ENCODE measurements at regions not wholly inside any gene's neighbourhood (a gene's known extent, or its start where the extent isn't known, plus 50 kb on each side); places are given as distances from the start of the nearest gene placed in this dataset.

DNA sequence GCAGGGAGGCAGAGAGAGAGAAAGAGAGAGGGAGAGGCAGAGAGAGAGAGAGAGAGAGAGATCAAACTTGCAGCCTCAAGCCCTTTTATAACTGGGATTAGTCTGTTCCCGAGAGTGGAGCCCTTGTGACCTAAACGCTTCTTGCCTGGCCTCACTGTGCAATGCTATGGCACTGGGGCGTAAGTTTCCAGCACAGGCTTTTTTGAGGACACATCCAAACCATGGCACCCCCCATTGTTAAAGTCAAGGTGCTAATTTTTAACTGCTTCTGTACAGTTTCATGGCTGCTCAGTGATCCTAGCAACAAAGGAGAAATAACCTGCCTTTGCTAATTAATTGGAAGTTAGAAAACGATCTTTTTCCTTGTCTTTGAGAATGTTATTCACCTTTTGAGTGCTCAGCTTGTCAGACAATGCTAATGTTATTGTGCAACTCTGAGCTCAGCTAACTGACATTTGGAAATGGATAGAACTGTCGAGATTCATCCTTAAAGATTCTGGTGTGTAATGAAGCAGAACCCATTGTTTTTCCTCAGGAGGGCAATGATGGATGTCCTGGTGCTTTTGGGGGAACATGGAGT lies 268.4 kb downstream of the GLRX3 start:
- TF ChIP-seq, protein P1, sequence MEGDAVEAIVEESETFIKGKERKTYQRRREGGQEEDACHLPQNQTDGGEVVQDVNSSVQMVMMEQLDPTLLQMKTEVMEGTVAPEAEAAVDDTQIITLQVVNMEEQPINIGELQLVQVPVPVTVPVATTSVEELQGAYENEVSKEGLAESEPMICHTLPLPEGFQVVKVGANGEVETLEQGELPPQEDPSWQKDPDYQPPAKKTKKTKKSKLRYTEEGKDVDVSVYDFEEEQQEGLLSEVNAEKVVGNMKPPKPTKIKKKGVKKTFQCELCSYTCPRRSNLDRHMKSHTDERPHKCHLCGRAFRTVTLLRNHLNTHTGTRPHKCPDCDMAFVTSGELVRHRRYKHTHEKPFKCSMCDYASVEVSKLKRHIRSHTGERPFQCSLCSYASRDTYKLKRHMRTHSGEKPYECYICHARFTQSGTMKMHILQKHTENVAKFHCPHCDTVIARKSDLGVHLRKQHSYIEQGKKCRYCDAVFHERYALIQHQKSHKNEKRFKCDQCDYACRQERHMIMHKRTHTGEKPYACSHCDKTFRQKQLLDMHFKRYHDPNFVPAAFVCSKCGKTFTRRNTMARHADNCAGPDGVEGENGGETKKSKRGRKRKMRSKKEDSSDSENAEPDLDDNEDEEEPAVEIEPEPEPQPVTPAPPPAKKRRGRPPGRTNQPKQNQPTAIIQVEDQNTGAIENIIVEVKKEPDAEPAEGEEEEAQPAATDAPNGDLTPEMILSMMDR (conservative IDR thresholded peaks at IDR 0.05; ENCODE audit: low read depth, low read length), result no peak
- no peak for DNase-seq (ENCODE audit: low read depth)
- H3K4me3 ChIP-seq (ENCODE audit: low read depth, low read length), result no peak overlapping the region

DNA sequence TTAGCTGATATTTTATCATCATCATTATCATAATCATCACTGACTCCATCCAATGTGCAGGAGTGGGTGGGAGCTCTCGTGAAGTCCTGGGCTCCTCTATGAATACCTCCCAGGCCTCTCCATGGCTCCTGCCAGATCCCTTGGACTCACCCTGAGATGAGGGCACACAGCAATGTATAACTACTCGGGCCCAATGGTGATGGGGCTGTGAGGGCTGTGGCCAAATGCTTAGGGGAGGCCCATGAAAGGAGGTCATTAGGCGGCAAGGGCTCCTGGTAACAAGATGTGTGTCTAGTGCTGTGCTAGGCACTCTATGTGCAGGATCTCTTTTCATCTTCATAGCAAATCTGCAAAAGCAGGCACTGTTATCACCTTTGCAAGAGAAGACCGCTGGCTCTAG lies 270.9 kb downstream of the GLRX3 start:
- TF ChIP-seq, protein P1 (conservative IDR thresholded peaks at IDR 0.05; ENCODE audit: low read depth, low read length), result no peak
- H3K4me3 ChIP-seq (ENCODE audit: low read depth, low read length), result no peak overlapping the region
- no peak for DNase-seq (ENCODE audit: low read depth)

DNA sequence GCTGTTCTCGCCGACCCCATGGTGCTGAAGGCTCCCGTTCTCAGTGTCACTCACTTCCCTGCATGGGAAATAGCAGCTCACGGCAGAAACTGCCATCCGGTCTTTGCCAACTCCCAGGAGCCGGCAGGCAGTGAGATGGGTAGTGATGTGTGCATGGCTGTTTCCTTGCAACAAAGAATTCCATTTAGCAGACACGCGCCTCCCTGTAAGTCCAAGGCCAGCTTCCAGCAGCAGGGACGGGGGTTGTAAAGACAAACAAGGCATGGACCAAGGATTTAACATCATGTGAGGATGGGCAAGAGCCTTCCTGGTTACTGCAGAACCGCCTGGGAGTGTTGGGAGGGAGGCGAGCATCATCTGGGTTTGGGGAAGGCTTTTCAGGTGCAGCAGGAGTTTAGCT lies 273.1 kb downstream of the GLRX3 start:
- DNase-seq (ENCODE audit: low read depth), result no peak
- H3K4me3 ChIP-seq (ENCODE audit: low read depth, low read length), result no peak overlapping the region
- TF ChIP-seq, protein P1 (conservative IDR thresholded peaks at IDR 0.05; ENCODE audit: low read depth, low read length), result no peak

DNA sequence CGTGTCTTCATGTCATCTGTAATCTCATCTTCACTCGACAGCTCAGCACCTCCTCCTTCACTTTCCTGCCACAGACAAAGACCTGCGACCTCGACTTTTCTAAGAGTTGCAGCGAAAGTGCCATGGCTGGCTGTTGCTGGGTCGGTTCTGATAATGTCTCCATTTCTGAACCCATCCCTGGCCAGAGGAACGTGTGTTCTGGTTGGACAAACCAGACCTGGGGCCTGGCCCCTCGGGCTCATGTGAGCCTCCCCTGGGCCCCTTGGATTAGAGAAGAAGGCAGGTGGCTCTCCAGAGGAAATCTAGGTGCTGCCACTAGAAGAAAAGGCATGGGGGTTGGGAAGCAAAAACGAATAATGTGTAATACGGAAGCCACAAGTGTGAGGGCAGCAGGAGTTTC lies 273.7 kb downstream of the GLRX3 start:
- TF ChIP-seq, protein P1 (conservative IDR thresholded peaks at IDR 0.05; ENCODE audit: low read depth, low read length), result no peak
- no peak for DNase-seq (ENCODE audit: low read depth)
- H3K4me3 ChIP-seq (ENCODE audit: low read depth, low read length), result no peak overlapping the region

DNA sequence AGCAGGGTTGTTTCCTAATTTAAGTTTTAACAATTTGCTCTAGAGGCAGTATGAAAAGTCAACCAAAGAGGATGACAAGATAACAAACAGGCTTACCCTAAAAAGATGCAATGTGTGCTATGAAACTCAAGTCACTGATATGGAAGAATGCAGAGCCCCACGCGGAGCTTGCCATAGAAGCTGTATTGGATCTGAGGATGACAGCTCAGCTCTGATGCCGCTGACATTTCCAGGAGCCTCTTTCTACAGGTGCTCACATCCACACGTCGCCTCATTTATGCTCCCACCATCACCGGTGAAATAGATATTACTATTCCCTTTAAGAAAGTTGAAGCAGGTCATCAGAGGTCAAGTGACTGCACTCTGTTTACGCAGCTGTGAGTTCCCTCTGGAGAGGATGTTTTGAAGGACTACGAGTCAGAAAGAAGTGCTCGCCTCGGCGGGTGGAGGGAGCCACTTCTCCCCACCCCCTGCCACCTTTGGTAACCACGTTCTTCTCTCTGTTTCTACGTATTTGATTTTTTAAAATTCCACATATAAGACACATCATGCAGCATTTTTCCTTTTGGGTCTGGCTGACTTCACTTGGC lies 275.4 kb downstream of the GLRX3 start:
- DNase-seq (ENCODE audit: low read depth), result no peak
- TF ChIP-seq, protein P1 (conservative IDR thresholded peaks at IDR 0.05; ENCODE audit: low read depth, low read length), result no peak
- no peak overlapping the region for H3K4me3 ChIP-seq (ENCODE audit: low read depth, low read length)

DNA sequence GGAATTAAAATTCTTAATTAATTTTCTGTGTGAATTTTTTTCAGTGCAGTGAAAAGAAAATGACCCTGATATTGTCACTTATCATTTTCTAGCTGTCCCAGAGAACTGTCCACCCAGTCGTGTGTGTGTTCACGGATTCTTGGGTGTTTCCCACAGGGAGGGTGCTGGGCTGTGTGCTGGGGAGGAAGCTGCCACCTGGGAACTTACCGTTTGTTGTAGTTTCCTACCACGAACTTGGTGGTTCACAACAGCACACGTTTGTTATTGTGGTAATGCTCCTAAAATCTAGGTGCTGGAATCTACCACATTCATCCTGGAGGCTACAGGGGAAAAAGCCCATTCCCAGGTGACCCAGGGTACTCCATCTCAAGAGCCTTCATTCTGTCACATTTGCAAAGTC lies 276.1 kb downstream of the GLRX3 start:
- H3K4me3 ChIP-seq (ENCODE audit: low read depth, low read length), result no peak overlapping the region
- DNase-seq (ENCODE audit: low read depth), result no peak
- TF ChIP-seq, protein P1 (conservative IDR thresholded peaks at IDR 0.05; ENCODE audit: low read depth, low read length), result no peak

All from epithelial cell of proximal tubule (primary cell).